HEK293 (cell line): ENCODE measurements at regions not wholly inside any gene's neighbourhood (a gene's known extent, or its start where the extent isn't known, plus 50 kb on each side); places are given as distances from the start of the nearest gene placed in this dataset.

Experiments used
- CTCF ChIA-PET: fragments of 350-600 bp; formaldehyde crosslinking; extraction: SDS; loops from one replicate; lab custom pipeline; 2021; ENCODE audit warnings: antibody characterized with exemption; lab: Yijun Ruan, JAX
- POLR2A ChIA-PET: fragments of 300-600 bp; formaldehyde crosslinking; extraction: SDS; loops from one replicate; lab custom pipeline; 2020; ENCODE audit warnings: antibody characterized with exemption, inconsistent platforms; lab: Yijun Ruan, JAX
- H3K27ac ChIP-seq: fragments of 200-500 bp; sonication (Bioruptor generic); 2 replicates; pipeline ENCODE4 v1.5.1; 2014; ENCODE audit warnings: low read depth, low read length, control low read depth, inconsistent platforms; ENCODE audit errors: extremely low read depth
- H3K36me3 ChIP-seq, 2 experiments: fragments of 200-500 bp in 1 of 2; sonication (Bioruptor generic) in 1 of 2; 1 replicate in 1 of 2; 2 replicates in 1 of 2; pipeline ENCODE4 v1.5.1; 2014 to 2017; ENCODE audit warnings: inconsistent platforms in 2 of 2, low read length in 2 of 2; ENCODE audit not compliant: control insufficient read depth in 2 of 2, insufficient read depth in 1 of 2
- H3K4me1 ChIP-seq: fragments of 200-500 bp; sonication (Bioruptor generic); 2 replicates; pipeline ENCODE4 v1.5.1; 2014; ENCODE audit warnings: mild to moderate bottlenecking, low read length, inconsistent platforms; ENCODE audit not compliant: control insufficient read depth, insufficient read depth
- H3K4me3 ChIP-seq: 2 replicates; pipeline ENCODE4 v1.5.1; 2011; ENCODE audit warnings: low read depth, mild to moderate bottlenecking, control low read depth, low read length, moderate library complexity
- H3K9me3 ChIP-seq: fragments of 200-500 bp; sonication (Bioruptor generic); 2 replicates; pipeline ENCODE4 v1.5.1; 2014; ENCODE audit warnings: low read depth, low read length, inconsistent platforms; ENCODE audit not compliant: control insufficient read depth, insufficient read depth
- OSR2 ChIP-seq: fragments of 450-650 bp; formaldehyde crosslinking; IDR thresholded peaks from 2 replicates; pipeline ENCODE4 v1.5.1; 2016; ENCODE audit warnings: missing biosample characterization, missing genetic modification characterization
- PRDM1 ChIP-seq: fragments of 450-650 bp; formaldehyde crosslinking; IDR thresholded peaks from 2 replicates; pipeline ENCODE4; 2016; ENCODE audit warnings: missing biosample characterization, missing genetic modification characterization
- ZBTB48 ChIP-seq: fragments of 450-650 bp; formaldehyde crosslinking; IDR thresholded peaks from 2 replicates; pipeline ENCODE4 v1.5.1; 2016; ENCODE audit warnings: missing biosample characterization, missing genetic modification characterization
- ZNF239 ChIP-seq: fragments of 450-650 bp; formaldehyde crosslinking; IDR thresholded peaks from 2 replicates; pipeline ENCODE4 v1.5.1; 2016; ENCODE audit warnings: missing biosample characterization, missing genetic modification characterization
- ZNF292 ChIP-seq: fragments of 450-650 bp; formaldehyde crosslinking; IDR thresholded peaks from 2 replicates; pipeline ENCODE4 v1.5.1; 2016; ENCODE audit warnings: low read depth, missing biosample characterization, missing genetic modification characterization, borderline replicate concordance
- ZNF473 ChIP-seq: fragments of 450-650 bp; formaldehyde crosslinking; IDR thresholded peaks from 2 replicates; pipeline ENCODE4 v1.5.1; 2017; ENCODE audit warnings: missing biosample characterization, missing genetic modification characterization
- ZNF48 ChIP-seq: fragments of 450-650 bp; formaldehyde crosslinking; IDR thresholded peaks from 2 replicates; pipeline ENCODE4 v1.5.1; 2016; ENCODE audit warnings: missing biosample characterization, missing genetic modification characterization
- ZNF513 ChIP-seq: fragments of 450-650 bp; IDR thresholded peaks from 2 replicates; pipeline ENCODE4 v1.5.1; 2018; ENCODE audit warnings: missing biosample characterization, missing genetic modification characterization
- ZNF596 ChIP-seq: fragments of 450-650 bp; IDR thresholded peaks from 2 replicates; pipeline ENCODE4 v1.5.0; 2018; ENCODE audit warnings: missing biosample characterization, mild to moderate bottlenecking, missing genetic modification characterization, moderate library complexity
- ZNF623 ChIP-seq: fragments of 450-650 bp; formaldehyde crosslinking; IDR thresholded peaks from 2 replicates; pipeline ENCODE4 v1.5.1; 2016; ENCODE audit warnings: missing biosample characterization, missing genetic modification characterization
- ZNF701 ChIP-seq: fragments of 450-650 bp; formaldehyde crosslinking; IDR thresholded peaks from 2 replicates; pipeline ENCODE4 v1.5.1; 2016; ENCODE audit warnings: missing biosample characterization, missing genetic modification characterization
- ZSCAN18 ChIP-seq: fragments of 450-650 bp; formaldehyde crosslinking; IDR thresholded peaks from 2 replicates; pipeline ENCODE4 v1.5.1; 2016; ENCODE audit warnings: missing biosample characterization, missing genetic modification characterization
- TF ChIP-seq, protein P1 (sequence below): fragments of 450-650 bp; formaldehyde crosslinking; IDR thresholded peaks from 2 replicates; pipeline ENCODE4 v1.5.1; 2017; ENCODE audit warnings: missing biosample characterization, missing genetic modification characterization
- TF ChIP-seq, protein P2 (sequence below): fragments of 450-650 bp; formaldehyde crosslinking; IDR thresholded peaks from 2 replicates; pipeline ENCODE4 v1.5.1; 2017; ENCODE audit warnings: missing biosample characterization, missing genetic modification characterization
- TF ChIP-seq, protein P3 (sequence below): IDR thresholded peaks from 2 replicates; pipeline ENCODE4 v1.6.1; 2011; ENCODE audit warnings: mild to moderate bottlenecking, low read depth, low read length, borderline replicate concordance

- TF ChIP-seq, protein P1, sequence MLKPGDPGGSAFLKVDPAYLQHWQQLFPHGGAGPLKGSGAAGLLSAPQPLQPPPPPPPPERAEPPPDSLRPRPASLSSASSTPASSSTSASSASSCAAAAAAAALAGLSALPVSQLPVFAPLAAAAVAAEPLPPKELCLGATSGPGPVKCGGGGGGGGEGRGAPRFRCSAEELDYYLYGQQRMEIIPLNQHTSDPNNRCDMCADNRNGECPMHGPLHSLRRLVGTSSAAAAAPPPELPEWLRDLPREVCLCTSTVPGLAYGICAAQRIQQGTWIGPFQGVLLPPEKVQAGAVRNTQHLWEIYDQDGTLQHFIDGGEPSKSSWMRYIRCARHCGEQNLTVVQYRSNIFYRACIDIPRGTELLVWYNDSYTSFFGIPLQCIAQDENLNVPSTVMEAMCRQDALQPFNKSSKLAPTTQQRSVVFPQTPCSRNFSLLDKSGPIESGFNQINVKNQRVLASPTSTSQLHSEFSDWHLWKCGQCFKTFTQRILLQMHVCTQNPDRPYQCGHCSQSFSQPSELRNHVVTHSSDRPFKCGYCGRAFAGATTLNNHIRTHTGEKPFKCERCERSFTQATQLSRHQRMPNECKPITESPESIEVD (tag by site-specific recombination): no peak
Observed at GRCh38 chr13:38518328-38518727, 168.5 kb upstream of the FREM2 start (continued).

- H3K4me1 ChIP-seq: no peaks in the 10 kb centered on the region
- no peak for TF ChIP-seq ZNF473 (tag by site-specific recombination)
- TF ChIP-seq, all 188 proteins: peak for 0
- H3K27ac ChIP-seq: no peak overlapping the region
- ChIA-PET POLR2A (interaction anchor here (0.6 kb wide), 1 partner anchor 226 kb away, joined by 4 read pairs; no protein-coding TSS in a partner anchor), CTCF (no interaction called here)
- H3K9me3 ChIP-seq: no peaks in the 10 kb centered on the region
- H3K4me3 ChIP-seq: no peak overlapping the region
- no peaks in the 10 kb centered on the region for H3K36me3 ChIP-seq
Observed at GRCh38 chr13:38519229-38519911, 167.5 kb upstream of the FREM2 start.

GRCh38 chr13:38520041-38520440 is 166.8 kb upstream of the FREM2 start:
- Histone ChIP-seq H3K27ac (no peak overlapping the region), H3K4me3 (no peak overlapping the region), H3K4me1 (no peaks in the 10 kb centered on the region), H3K9me3 (no peaks in the 10 kb centered on the region), H3K36me3 (no peaks in the 10 kb centered on the region)
- POLR2A ChIA-PET: interaction anchor here (0.6 kb wide), 1 partner anchor 226 kb away, joined by 4 read pairs; no protein-coding TSS in a partner anchor
- CTCF ChIA-PET: no interaction called here
- TF ChIP-seq ZNF596: no peak
- TF ChIP-seq ZNF701 (tag by site-specific recombination): no peak
- TF ChIP-seq OSR2 (tag by site-specific recombination): no peak
- no peak for TF ChIP-seq ZNF513
- TF ChIP-seq ZNF292 (tag by site-specific recombination): no peak
- TF ChIP-seq ZBTB48: no peak
- TF ChIP-seq PRDM1: no peak
- TF ChIP-seq ZSCAN18: no peak
- TF ChIP-seq, protein P2, sequence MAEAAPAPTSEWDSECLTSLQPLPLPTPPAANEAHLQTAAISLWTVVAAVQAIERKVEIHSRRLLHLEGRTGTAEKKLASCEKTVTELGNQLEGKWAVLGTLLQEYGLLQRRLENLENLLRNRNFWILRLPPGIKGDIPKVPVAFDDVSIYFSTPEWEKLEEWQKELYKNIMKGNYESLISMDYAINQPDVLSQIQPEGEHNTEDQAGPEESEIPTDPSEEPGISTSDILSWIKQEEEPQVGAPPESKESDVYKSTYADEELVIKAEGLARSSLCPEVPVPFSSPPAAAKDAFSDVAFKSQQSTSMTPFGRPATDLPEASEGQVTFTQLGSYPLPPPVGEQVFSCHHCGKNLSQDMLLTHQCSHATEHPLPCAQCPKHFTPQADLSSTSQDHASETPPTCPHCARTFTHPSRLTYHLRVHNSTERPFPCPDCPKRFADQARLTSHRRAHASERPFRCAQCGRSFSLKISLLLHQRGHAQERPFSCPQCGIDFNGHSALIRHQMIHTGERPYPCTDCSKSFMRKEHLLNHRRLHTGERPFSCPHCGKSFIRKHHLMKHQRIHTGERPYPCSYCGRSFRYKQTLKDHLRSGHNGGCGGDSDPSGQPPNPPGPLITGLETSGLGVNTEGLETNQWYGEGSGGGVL (tag by site-specific recombination): no peak
- no peak for TF ChIP-seq ZNF239
- TF ChIP-seq, protein P3, sequence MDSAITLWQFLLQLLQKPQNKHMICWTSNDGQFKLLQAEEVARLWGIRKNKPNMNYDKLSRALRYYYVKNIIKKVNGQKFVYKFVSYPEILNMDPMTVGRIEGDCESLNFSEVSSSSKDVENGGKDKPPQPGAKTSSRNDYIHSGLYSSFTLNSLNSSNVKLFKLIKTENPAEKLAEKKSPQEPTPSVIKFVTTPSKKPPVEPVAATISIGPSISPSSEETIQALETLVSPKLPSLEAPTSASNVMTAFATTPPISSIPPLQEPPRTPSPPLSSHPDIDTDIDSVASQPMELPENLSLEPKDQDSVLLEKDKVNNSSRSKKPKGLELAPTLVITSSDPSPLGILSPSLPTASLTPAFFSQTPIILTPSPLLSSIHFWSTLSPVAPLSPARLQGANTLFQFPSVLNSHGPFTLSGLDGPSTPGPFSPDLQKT: no peak
- no peak for TF ChIP-seq ZNF48 (tag by site-specific recombination)
- TF ChIP-seq ZNF623 (tag by site-specific recombination): no peak
